ENCODE measurements at regions not wholly inside any gene's neighbourhood (a gene's known extent, or its start where the extent isn't known, plus 50 kb on each side); places are given as distances from the start of the nearest gene placed in this dataset.

DNA sequence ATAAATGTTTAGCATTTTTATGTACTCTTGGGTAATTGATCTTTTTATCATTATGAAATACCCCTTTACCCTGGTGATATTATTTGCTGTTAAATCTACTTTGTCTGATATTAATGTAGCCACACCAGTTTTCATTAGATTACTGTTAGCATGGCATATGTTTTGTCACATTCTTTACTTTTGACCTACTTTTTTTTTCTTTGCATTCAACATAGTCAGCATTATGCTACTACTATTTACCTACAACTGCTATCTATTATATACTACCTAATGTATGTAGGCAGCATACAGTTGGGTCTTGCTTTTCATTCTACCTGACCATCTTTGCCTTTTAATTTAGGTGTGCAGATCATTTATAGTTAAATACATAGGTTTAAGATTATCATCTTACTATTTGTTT lies 1429.6 kb upstream of the ALCAM start:
- DNase-seq, result no peak
- Mint-ChIP-seq H3K4me3 (no peak overlapping the region), H3K27ac (no peak overlapping the region), H3K36me3 (no peaks in the 10 kb centered on the region), H3K27me3 (ENCODE audit: low read depth in 2 of 2) (no peaks in the 10 kb centered on the region), H3K9me3 (peaks cover 10 to 14% of the 10 kb centered on the region in 2 donors), H3K4me1 (no peaks in the 10 kb centered on the region)
- Histone ChIP-seq H3K36me3 (ENCODE audit: control insufficient read depth, insufficient read depth, low read length) (no peaks in the 10 kb centered on the region), H3K27ac (ENCODE audit: low read length) (no peak overlapping the region), H3K4me3 (ENCODE audit: low read length) (no peak overlapping the region), H3K4me1 (ENCODE audit: control insufficient read depth, insufficient read depth, low read length) (no peaks in the 10 kb centered on the region), H3K9me3 (ENCODE audit: control insufficient read depth, insufficient read depth, low read length) (no peaks in the 10 kb centered on the region), H3K27me3 (ENCODE audit: control insufficient read depth, insufficient read depth, low read length) (no peaks in the 10 kb centered on the region)
- intact Hi-C loops (cut with micrococcal nuclease), result no loop called here
- TF ChIP-seq CTCF (IDR thresholded peaks at IDR 0.05), result no peak
- no peak for ATAC-seq

DNA sequence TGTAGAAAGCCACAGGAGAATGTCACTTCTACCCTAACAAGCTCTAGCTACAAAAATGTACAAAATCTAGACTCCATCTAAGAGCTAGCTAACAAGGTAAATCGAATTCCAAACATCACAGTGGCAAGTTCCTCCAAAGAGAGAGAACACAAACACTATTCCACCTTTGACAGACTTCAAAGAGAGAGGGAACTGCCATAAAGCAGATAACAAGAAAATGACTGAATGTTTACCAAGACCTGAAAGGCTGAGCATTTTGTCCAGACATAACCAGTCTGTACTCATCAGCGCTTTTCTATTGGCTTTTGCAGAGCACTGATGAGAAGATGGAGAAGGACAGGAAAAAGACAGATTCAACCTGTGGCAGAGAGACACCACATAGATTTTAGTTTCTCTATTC lies 1419.6 kb upstream of the ALCAM start:
- no peak overlapping the region for H3K27ac ChIP-seq (ENCODE audit: low read length)
- no peak overlapping the region for H3K4me3 ChIP-seq (ENCODE audit: low read length)
- H3K36me3 ChIP-seq (ENCODE audit: control insufficient read depth, insufficient read depth, low read length), result no peaks in the 10 kb centered on the region
- Mint-ChIP-seq H3K27ac (no peak overlapping the region), H3K9me3 (peaks cover 8 to 12% of the 10 kb centered on the region in 2 donors), H3K4me1 (no peaks in the 10 kb centered on the region), H3K4me3 (no peak overlapping the region), H3K27me3 (ENCODE audit: low read depth in 2 of 2) (no peaks in the 10 kb centered on the region), H3K36me3 (no peaks in the 10 kb centered on the region)
- H3K27me3 ChIP-seq (ENCODE audit: control insufficient read depth, insufficient read depth, low read length), result no peaks in the 10 kb centered on the region
- intact Hi-C loops (cut with micrococcal nuclease), result no loop called here
- TF ChIP-seq CTCF (IDR thresholded peaks at IDR 0.05), result no peak
- H3K9me3 ChIP-seq (ENCODE audit: control insufficient read depth, insufficient read depth, low read length), result no peaks in the 10 kb centered on the region
- 44% methylated on average over 2 of the region's 2 CpGs for WGBS (ENCODE audit: insufficient coverage)
- no peaks in the 10 kb centered on the region for H3K4me1 ChIP-seq (ENCODE audit: control insufficient read depth, insufficient read depth, low read length)
- DNase-seq (no peak), ATAC-seq (no peak)

DNA sequence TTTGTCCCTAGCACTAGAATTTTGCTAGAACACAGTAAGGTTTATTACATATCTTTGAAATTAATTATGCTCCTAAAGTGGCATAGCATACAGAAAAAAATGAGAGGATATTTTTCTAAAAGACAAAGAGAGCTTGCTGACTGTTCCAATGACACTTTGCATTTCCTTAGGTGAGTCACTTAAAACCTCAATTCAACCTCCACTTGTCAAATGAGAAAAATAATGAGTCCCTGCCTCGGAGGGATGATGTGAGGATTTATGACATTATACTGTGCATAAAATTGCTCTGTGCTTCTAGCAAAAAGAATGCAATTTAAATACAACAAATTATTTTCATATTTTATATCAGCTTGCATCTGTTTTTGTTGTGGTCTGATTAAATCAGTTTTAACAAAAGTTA lies 1417.0 kb upstream of the ALCAM start:
- H3K27ac Mint-ChIP-seq, result no peak overlapping the region
- no peak overlapping the region for H3K4me3 Mint-ChIP-seq
- no peaks in the 10 kb centered on the region for H3K4me1 Mint-ChIP-seq

More for the DNA sequence above, 1417.0 kb upstream of the ALCAM start:
- WGBS (ENCODE audit: insufficient coverage), result no CpG with 5 or more reads among the region's 1 CpG
- Mint-ChIP-seq H3K36me3 (peaks cover 8% of the 10 kb centered on the region), H3K9me3 (peaks cover 6 to 14% of the 10 kb centered on the region in 2 donors), H3K27me3 (ENCODE audit: low read depth in 2 of 2) (no peaks in the 10 kb centered on the region)
- Histone ChIP-seq H3K9me3 (ENCODE audit: control insufficient read depth, insufficient read depth, low read length) (no peaks in the 10 kb centered on the region), H3K4me1 (ENCODE audit: control insufficient read depth, insufficient read depth, low read length) (no peaks in the 10 kb centered on the region), H3K4me3 (ENCODE audit: low read length) (no peak overlapping the region), H3K27ac (ENCODE audit: low read length) (no peak overlapping the region), H3K36me3 (ENCODE audit: control insufficient read depth, insufficient read depth, low read length) (no peaks in the 10 kb centered on the region), H3K27me3 (ENCODE audit: control insufficient read depth, insufficient read depth, low read length) (no peaks in the 10 kb centered on the region)
- intact Hi-C loops (cut with micrococcal nuclease), result no loop called here
- ATAC-seq (no peak), DNase-seq (no peak)
- no peak for TF ChIP-seq CTCF (IDR thresholded peaks at IDR 0.05)
